HEK293 (cell line): ENCODE measurements at regions not wholly inside any gene's neighbourhood (a gene's known extent, or its start where the extent isn't known, plus 50 kb on each side); places are given as distances from the start of the nearest gene placed in this dataset.

Experiments used
- MYNN ChIP-seq: fragments of 450-650 bp; formaldehyde crosslinking; IDR thresholded peaks from 2 replicates; pipeline ENCODE4 v1.5.1; 2016; ENCODE audit warnings: missing biosample characterization, missing genetic modification characterization, borderline replicate concordance
- TCF7L2 ChIP-seq: IDR thresholded peaks from 2 replicates; pipeline ENCODE4 v1.6.1; 2011; ENCODE audit warnings: low read depth, mild to moderate bottlenecking, inconsistent platforms, low read length, moderate library complexity, borderline replicate concordance
- ZNF23 ChIP-seq: fragments of 450-650 bp; formaldehyde crosslinking; IDR thresholded peaks from 2 replicates; pipeline ENCODE4 v1.5.1; 2016; ENCODE audit warnings: missing biosample characterization, missing genetic modification characterization, borderline replicate concordance
- ZNF658 ChIP-seq: fragments of 450-650 bp; formaldehyde crosslinking; IDR thresholded peaks from 2 replicates; pipeline ENCODE4; 2016; ENCODE audit warnings: missing biosample characterization, missing genetic modification characterization
- ZNF843 ChIP-seq: fragments of 450-650 bp; formaldehyde crosslinking; IDR thresholded peaks from 2 replicates; pipeline ENCODE4 v1.5.1; 2016; ENCODE audit warnings: missing biosample characterization, missing genetic modification characterization
- TF ChIP-seq, protein P1 (sequence below): fragments of 450-650 bp; formaldehyde crosslinking; IDR thresholded peaks from 2 replicates; pipeline ENCODE4 v1.5.1; 2016; ENCODE audit warnings: missing biosample characterization, missing genetic modification characterization
- TF ChIP-seq, protein P2 (sequence below): fragments of 450-650 bp; formaldehyde crosslinking; conservative IDR thresholded peaks from 2 replicates; pipeline ENCODE4 v1.5.1; 2016; ENCODE audit warnings: low read depth, missing biosample characterization, missing genetic modification characterization

DNA sequence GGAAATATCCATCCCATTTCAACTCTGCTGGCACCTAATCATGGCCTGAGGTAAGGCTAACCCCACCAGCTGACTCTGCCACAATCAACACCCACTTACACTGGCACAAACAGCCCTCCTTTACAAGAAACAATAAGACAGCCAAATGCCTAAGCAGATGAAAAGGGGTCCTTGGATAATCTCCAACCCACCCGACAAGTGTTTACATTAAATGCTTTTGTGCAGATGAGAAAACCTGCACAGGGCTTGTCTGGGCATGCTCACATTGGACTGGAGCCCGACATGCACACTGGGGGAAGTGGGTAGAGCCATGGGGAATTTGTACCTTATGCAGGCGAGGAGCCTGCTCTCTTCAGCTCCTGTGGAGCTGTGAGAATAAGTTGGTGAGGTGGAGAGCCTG is 138.9 kb upstream of the ITM2A start:
- TF ChIP-seq TCF7L2, result no peak
- TF ChIP-seq, protein P1, sequence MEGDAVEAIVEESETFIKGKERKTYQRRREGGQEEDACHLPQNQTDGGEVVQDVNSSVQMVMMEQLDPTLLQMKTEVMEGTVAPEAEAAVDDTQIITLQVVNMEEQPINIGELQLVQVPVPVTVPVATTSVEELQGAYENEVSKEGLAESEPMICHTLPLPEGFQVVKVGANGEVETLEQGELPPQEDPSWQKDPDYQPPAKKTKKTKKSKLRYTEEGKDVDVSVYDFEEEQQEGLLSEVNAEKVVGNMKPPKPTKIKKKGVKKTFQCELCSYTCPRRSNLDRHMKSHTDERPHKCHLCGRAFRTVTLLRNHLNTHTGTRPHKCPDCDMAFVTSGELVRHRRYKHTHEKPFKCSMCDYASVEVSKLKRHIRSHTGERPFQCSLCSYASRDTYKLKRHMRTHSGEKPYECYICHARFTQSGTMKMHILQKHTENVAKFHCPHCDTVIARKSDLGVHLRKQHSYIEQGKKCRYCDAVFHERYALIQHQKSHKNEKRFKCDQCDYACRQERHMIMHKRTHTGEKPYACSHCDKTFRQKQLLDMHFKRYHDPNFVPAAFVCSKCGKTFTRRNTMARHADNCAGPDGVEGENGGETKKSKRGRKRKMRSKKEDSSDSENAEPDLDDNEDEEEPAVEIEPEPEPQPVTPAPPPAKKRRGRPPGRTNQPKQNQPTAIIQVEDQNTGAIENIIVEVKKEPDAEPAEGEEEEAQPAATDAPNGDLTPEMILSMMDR (tag by site-specific recombination), result no peak
- TF ChIP-seq, protein P2, sequence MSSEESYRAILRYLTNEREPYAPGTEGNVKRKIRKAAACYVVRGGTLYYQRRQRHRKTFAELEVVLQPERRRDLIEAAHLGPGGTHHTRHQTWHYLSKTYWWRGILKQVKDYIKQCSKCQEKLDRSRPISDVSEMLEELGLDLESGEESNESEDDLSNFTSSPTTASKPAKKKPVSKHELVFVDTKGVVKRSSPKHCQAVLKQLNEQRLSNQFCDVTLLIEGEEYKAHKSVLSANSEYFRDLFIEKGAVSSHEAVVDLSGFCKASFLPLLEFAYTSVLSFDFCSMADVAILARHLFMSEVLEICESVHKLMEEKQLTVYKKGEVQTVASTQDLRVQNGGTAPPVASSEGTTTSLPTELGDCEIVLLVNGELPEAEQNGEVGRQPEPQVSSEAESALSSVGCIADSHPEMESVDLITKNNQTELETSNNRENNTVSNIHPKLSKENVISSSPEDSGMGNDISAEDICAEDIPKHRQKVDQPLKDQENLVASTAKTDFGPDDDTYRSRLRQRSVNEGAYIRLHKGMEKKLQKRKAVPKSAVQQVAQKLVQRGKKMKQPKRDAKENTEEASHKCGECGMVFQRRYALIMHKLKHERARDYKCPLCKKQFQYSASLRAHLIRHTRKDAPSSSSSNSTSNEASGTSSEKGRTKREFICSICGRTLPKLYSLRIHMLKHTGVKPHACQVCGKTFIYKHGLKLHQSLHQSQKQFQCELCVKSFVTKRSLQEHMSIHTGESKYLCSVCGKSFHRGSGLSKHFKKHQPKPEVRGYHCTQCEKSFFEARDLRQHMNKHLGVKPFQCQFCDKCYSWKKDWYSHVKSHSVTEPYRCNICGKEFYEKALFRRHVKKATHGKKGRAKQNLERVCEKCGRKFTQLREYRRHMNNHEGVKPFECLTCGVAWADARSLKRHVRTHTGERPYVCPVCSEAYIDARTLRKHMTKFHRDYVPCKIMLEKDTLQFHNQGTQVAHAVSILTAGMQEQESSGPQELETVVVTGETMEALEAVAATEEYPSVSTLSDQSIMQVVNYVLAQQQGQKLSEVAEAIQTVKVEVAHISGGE (tag by site-specific recombination), result no peak
- TF ChIP-seq ZNF843 (tag by site-specific recombination), result no peak
- no peak for TF ChIP-seq ZNF658 (tag by site-specific recombination)
- TF ChIP-seq MYNN (tag by site-specific recombination), result no peak
- no peak for TF ChIP-seq ZNF23 (tag by site-specific recombination)
